ENCODE measurements at regions not wholly inside any gene's neighbourhood (a gene's known extent, or its start where the extent isn't known, plus 50 kb on each side); places are given as distances from the start of the nearest gene placed in this dataset.

GRCh38 chr3:72154391-72155335, 369.7 kb upstream of the PROK2 start:
- DNase-seq (ENCODE audit: low spot score): no peak

GRCh38 chr3:72153477-72154314, 368.7 kb upstream of the PROK2 start:
- no peak for DNase-seq (ENCODE audit: low spot score)

GRCh38 chr3:72152551-72153476, 367.9 kb upstream of the PROK2 start:
- DNase-seq (ENCODE audit: low spot score): no peak

- DNase-seq (ENCODE audit: low spot score): no peak
These were observed 366.7 kb upstream of the PROK2 start for GRCh38 chr3:72151465-72152238.

GRCh38 chr3:72150634-72151412, 365.9 kb upstream of the PROK2 start:
- DNase-seq (ENCODE audit: low spot score): peak; percentile 58

- no peak for DNase-seq (ENCODE audit: low spot score)
These were observed 364.8 kb upstream of the PROK2 start for GRCh38 chr3:72149645-72150300.

- no peak for DNase-seq (ENCODE audit: low spot score)
These were observed 362.7 kb upstream of the PROK2 start for GRCh38 chr3:72147600-72147999.

GRCh38 chr3:72145506-72146380, 360.8 kb upstream of the PROK2 start:
- DNase-seq (ENCODE audit: low spot score): no peak

GRCh38 chr3:72144773-72145505, 360.0 kb upstream of the PROK2 start:
- no peak for DNase-seq (ENCODE audit: low spot score)

GRCh38 chr3:72143966-72144717, 359.2 kb upstream of the PROK2 start:
- no peak for DNase-seq (ENCODE audit: low spot score)

- no peak for DNase-seq (ENCODE audit: low spot score)
These were observed 358.4 kb upstream of the PROK2 start for GRCh38 chr3:72143322-72143721.

- DNase-seq (ENCODE audit: low spot score): no peak
These were observed 357.1 kb upstream of the PROK2 start for GRCh38 chr3:72142028-72142427.

GRCh38 chr3:72141264-72141663, 356.3 kb upstream of the PROK2 start:
- no peak for DNase-seq (ENCODE audit: low spot score)

- no peak for DNase-seq (ENCODE audit: low spot score)
These were observed 354.4 kb upstream of the PROK2 start for GRCh38 chr3:72139316-72139715.

- no peak for DNase-seq (ENCODE audit: low spot score)
These were observed 353.2 kb upstream of the PROK2 start for GRCh38 chr3:72137865-72138861.

- DNase-seq (ENCODE audit: low spot score): no peak
These were observed 350.7 kb upstream of the PROK2 start for GRCh38 chr3:72135636-72136035.
